GM21529 (cell line): ENCODE measurements at regions not wholly inside any gene's neighbourhood (a gene's known extent, or its start where the extent isn't known, plus 50 kb on each side); places are given as distances from the start of the nearest gene placed in this dataset.

Experiments
- ATAC-seq: cut with Tn5 transposase; IDR thresholded peaks from one replicate; pipeline ENCODE4 v1.9.1; 2021; ENCODE audit not compliant: unreplicated experiment

DNA sequence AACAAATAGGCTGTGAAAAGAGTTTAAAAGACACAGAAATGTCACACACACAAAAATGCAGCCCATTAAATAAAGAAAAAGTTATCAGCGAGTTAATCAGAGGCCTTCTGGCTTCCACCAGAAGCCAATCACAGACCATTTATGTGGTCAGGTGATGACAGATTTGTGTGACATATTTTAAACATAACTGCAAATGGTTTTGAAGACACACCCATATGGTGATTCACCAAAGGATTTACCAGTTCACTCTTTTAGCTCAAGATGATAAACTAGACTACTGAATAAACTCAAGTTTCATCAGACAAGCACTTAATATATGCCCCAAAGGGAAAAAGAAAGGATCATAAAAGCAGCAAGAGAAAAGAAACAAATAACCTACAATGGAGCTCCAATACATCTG lies 181.2 kb downstream of the SPANXN4 start:
- no peak for ATAC-seq

DNA sequence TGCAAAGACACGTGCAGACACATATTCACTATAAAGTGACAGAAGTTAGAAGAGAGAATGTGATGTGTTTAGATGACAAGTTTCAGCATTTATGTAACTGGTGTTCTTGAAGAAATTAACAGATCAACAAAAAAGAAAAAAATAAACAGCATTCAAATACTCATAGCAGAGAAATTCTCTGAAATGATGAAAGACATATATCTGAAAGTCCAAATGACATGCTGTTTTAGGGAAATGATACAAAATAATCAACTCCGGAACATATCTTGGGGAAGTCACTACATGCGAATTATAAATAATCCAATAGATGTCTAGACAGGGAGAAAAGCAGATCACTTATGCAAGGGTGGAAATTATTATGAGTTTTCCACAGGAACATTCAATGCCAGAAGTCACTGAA lies 146.0 kb downstream of the SPANXN4 start:
- ATAC-seq, result no peak

DNA sequence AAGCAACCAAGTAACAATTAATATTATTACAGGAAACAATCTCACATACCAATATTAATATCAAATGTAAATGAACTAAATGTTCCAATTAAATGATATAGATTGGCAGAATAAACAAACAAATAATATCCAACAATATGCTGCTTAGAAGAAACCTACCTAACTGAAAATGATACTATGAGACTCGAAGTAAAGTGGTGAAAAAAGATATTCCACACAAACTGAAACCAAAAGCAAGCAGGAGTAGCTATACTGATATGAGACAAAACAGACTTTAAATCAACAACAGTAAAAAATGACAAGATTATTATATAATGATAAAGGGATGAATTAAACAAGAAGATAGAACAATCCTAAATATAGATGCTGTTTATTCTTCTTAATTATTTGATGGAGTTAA lies 140.1 kb downstream of the SPANXN4 start:
- ATAC-seq, result peak; percentile 76

DNA sequence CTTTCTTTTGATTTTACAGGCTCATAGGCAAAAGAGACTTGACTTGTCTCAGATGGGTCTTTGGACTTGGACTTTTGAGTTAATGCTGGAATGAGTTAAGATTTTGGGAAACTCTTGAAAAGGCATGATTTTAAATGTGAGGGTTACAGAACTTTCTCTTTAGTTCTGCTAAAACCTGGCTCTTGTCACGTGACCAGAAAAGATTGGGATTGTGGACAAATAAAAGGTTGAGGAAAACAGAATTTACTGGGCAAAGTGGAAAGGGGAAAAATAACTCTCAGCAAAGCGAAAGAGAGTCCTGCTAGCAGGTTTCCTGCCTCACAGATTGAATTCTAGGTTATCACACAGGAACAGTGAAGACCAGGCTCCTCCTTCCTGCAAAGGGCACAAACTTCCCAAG lies 114.0 kb downstream of the SPANXN4 start:
- ATAC-seq, result no peak

DNA sequence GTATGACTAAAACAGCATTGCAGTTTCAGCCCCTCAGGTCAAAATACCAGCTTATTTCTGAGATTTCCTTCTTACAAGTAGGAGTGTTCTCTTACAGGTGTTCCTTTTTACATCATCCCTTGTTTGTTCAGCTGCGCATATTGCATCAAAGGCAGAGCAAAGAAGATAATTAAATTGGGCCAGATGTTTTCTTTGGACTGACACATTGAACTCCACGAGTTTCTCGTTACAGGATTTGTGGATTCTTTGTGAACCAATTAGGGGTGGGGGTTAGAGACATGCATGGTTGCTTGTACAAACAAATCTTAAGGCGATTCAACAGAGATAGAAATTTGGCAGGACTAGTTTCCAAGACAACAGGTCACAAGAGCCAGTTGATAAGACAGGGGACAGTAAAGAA lies 95.7 kb downstream of the SPANXN4 start:
- no peak for ATAC-seq

DNA sequence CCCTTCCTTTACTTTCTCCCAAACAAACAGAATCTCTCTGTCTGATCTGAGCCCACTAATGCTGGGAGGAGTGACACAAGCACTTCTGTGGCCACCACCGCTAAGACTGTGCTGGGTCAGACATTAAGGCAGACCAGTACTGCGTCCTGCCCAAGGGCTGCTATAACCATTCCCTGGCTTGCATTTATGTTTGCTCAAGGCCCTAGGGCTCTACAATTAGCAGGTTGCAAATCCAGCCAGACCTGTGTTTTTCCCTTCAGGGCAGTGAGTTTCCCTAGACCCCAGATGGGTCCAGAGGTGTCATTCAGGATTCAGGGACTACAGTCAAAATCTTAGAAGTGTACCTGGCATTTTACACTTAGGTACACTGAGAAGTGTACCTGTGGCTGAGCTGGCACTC lies 89.7 kb downstream of the SPANXN4 start:
- no peak for ATAC-seq

DNA sequence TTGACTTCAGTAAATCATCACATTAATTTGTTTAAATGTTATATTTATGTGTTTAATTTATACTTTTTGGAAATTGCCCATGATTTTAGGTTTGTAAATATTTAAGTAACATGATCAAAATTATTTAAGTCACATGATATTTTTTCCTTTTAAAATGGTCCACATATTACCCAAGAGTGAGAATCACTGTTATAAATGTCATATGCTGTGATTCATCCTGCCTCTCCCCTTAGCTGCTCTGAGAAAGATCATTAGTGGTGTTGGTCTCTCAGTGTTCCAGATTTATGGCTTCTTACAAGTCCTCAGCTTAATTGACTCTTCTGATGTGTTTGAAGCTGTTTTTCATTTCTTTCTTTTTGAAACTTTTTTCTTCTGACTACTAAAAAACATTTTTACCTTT lies 70.1 kb downstream of the SPANXN4 start:
- no peak for ATAC-seq

DNA sequence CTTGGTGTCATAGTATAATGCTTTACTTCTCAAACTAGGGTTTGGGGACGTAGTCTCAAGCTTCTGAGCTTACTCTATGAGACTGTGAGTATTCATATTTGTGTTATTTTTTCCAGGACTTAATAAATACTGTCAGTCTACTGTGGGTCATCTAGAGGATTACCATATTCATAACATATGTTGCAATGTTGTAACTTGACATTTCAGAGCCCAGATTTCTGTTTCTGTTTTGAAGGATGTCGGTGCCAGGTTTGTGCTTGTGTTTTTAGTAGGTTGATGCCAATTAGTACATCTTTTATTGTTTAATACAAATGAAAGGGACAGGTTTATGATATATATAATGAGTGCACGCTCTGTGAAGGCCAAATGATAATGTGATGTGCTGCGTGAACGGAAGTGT lies 69.6 kb downstream of the SPANXN4 start:
- no peak for ATAC-seq

DNA sequence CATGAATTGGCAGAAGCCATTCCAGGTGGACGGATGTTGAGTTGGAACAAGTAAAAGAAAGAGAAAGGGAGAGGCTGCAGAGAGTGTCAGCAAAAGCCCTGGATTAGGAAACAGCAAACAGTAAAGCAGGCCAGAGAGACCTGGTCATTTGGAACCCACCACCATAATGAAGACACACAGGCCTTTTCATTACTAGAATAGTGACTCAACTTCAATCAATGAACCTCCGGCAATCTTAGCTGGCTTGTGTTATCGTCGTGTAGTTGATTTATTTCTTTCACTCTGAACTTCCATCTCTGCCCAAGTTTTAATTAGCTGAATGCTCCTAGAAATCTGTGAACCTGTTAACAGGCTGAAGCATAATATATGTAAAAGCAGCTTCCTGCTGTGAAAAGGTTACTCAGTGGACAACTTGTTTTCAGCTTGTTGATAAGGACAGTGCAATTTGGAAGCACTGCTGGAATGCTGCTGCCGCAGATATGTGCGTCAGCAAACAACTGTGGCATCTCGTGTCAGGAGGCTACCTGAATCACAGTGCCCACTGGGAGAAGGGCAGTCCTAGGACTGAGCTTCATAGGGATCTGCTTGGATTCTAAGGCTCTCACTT lies 68.8 kb downstream of the SPANXN4 start:
- no peak for ATAC-seq
